H1 (cell line): ENCODE measurements at regions not wholly inside any gene's neighbourhood (a gene's known extent, or its start where the extent isn't known, plus 50 kb on each side); places are given as distances from the start of the nearest gene placed in this dataset.

Experiments
- CTCF ChIA-PET: fragments of 300-600 bp; sonication (Branson Sonifier 250); formaldehyde crosslinking; loops from one replicate; lab custom pipeline; 2021; ENCODE audit not compliant: partially characterized antibody; lab: Charles Lee
- POLR2A ChIA-PET: fragments of 300-600 bp; sonication (Branson Sonifier 250); formaldehyde crosslinking; loops from one replicate; lab custom pipeline; 2021; ENCODE audit warnings: inconsistent platforms; ENCODE audit not compliant: partially characterized antibody; lab: Charles Lee
- DNase-seq, 2 experiments: peaks; one replicate each; pipeline versions ENCODE4 v3.0.0 to v3.0.0-alpha.2; 2010 to 2022; ENCODE audit warnings: low spot score in 2 of 2, low read depth in 1 of 2, mixed read lengths in 1 of 2
- FAIRE-seq: peaks from 2 replicates; lab custom pipeline; 2011; peaks lifted over from hg19 to GRCh38; lab: Jason Lieb, UNC
- H2AFZ ChIP-seq: 2 replicates; pipeline ENCODE4 v1.8.1; 2012; ENCODE audit warnings: low read length, inconsistent platforms
- H2AK5ac ChIP-seq: 2 replicates; pipeline ENCODE4 v1.6.1; 2013; ENCODE audit warnings: low read depth, low read length
- H2BK120ac ChIP-seq: replicated peaks from 2 replicates; pipeline ENCODE3; 2013; ENCODE audit warnings: low read depth, low read length, inconsistent platforms
- H2BK12ac ChIP-seq: 2 replicates; pipeline ENCODE4 v1.6.1; 2013; ENCODE audit warnings: low read depth, low read length
- H2BK15ac ChIP-seq: 2 replicates; pipeline ENCODE4 v1.6.1; 2013; ENCODE audit warnings: low read length
- H2BK20ac ChIP-seq: 2 replicates; pipeline ENCODE4 v1.6.1; 2013; ENCODE audit warnings: low read length
- H2BK5ac ChIP-seq: 2 replicates; pipeline ENCODE4 v1.6.1; 2013; ENCODE audit warnings: low read depth, low read length
- H3K14ac ChIP-seq: 2 replicates; pipeline ENCODE4 v1.6.1; 2013; ENCODE audit warnings: inconsistent platforms; ENCODE audit not compliant: insufficient read length
- H3K18ac ChIP-seq: 2 replicates; pipeline ENCODE4 v1.6.1; 2013; ENCODE audit warnings: low read length; ENCODE audit errors: extremely low read depth
- H3K23ac ChIP-seq: 2 replicates; pipeline ENCODE4 v1.6.1; 2013; ENCODE audit warnings: inconsistent platforms; ENCODE audit not compliant: insufficient read length
- H3K23me2 ChIP-seq: 2 replicates; pipeline ENCODE4 v1.6.1; 2013; ENCODE audit warnings: low read depth, low read length
- H3K27ac ChIP-seq: 2 replicates; pipeline ENCODE4 v1.6.1; 2011; ENCODE audit warnings: low read depth, low read length, inconsistent platforms
- H3K27me3 ChIP-seq, 4 experiments: replicated peaks in 1 of 4; 1 replicate in 1 of 4; 2 replicates in 3 of 4; pipeline versions ENCODE4 v1.6.1 to v1.8.1; 2011 to 2013; ENCODE audit warnings: low read length in 3 of 4, mild to moderate bottlenecking in 3 of 4, inconsistent platforms in 2 of 4, mixed read lengths in 2 of 4, moderate library complexity in 1 of 4; ENCODE audit not compliant: control insufficient read depth in 3 of 4, insufficient read depth in 3 of 4; ENCODE audit errors: extremely low read depth in 1 of 4
- H3K36me3 ChIP-seq, 4 experiments: 2 replicates each; pipeline versions ENCODE4 v1.6.1 to v1.8.1; 2011 to 2013; ENCODE audit warnings: mild to moderate bottlenecking in 4 of 4, low read length in 3 of 4, moderate library complexity in 2 of 4, control low read depth in 1 of 4, inconsistent platforms in 1 of 4; ENCODE audit not compliant: insufficient read depth in 4 of 4, control insufficient read depth in 2 of 4
- H3K4ac ChIP-seq: replicated peaks from 2 replicates; pipeline ENCODE3; 2013; ENCODE audit warnings: low read length, low read depth, mixed read lengths, inconsistent platforms; ENCODE audit not compliant: insufficient read length
- H3K4me1 ChIP-seq, 4 experiments: replicated peaks in 1 of 4; 1 replicate in 1 of 4; 2 replicates in 3 of 4; pipeline versions ENCODE4 v1.6.1 to v1.8.1; 2011 to 2013; ENCODE audit warnings: low read length in 3 of 4, inconsistent platforms in 2 of 4, mixed read lengths in 1 of 4; ENCODE audit not compliant: insufficient read depth in 4 of 4, control insufficient read depth in 3 of 4
- H3K4me2 ChIP-seq, 2 experiments: 2 replicates each; pipeline versions ENCODE4 v1.6.1 to v1.8.1; 2011 to 2013; ENCODE audit warnings: low read depth in 2 of 2, low read length in 2 of 2, control low read depth in 1 of 2, inconsistent platforms in 1 of 2, mild to moderate bottlenecking in 1 of 2; ENCODE audit not compliant: insufficient read depth in 1 of 2
- H3K4me3 ChIP-seq, 4 experiments: fragments of 200-600, 300-600 bp in 1 of 4; sonication (generic), shearing (Covaris generic), sonication (Bioruptor Twin) in 1 of 4; 2 replicates each; pipeline versions ENCODE4 v1.5.1 to v1.8.1; 2011 to 2016; ENCODE audit warnings: low read length in 4 of 4, low read depth in 3 of 4, control low read depth in 2 of 4, inconsistent platforms in 2 of 4, mild to moderate bottlenecking in 2 of 4, mixed read lengths in 1 of 4, moderate library complexity in 1 of 4; ENCODE audit not compliant: insufficient read depth in 2 of 4; ENCODE audit errors: extremely low read depth in 1 of 4
- H3K56ac ChIP-seq: replicated peaks from 2 replicates; pipeline ENCODE3; 2013; ENCODE audit warnings: low read depth, mild to moderate bottlenecking, mixed read lengths, low read length, inconsistent platforms; ENCODE audit not compliant: insufficient read length
- H3K79me1 ChIP-seq: 2 replicates; pipeline ENCODE4 v1.6.1; 2013; ENCODE audit warnings: low read depth, low read length, control low read depth
- H3K79me2 ChIP-seq, 2 experiments: 2 replicates each; pipeline versions ENCODE4 v1.6.1 to v1.8.1; 2012 to 2013; ENCODE audit warnings: low read length in 2 of 2, mild to moderate bottlenecking in 2 of 2, inconsistent platforms in 1 of 2; ENCODE audit not compliant: insufficient read depth in 2 of 2, control insufficient read depth in 1 of 2
- H3K9ac ChIP-seq, 4 experiments: replicated peaks in 1 of 4; 1 replicate in 1 of 4; 2 replicates in 3 of 4; pipeline versions ENCODE4 v1.6.1 to v1.8.1; 2011 to 2013; ENCODE audit warnings: low read depth in 3 of 4, low read length in 3 of 4, control low read depth in 2 of 4, mild to moderate bottlenecking in 2 of 4, moderate library complexity in 2 of 4, inconsistent platforms in 1 of 4; ENCODE audit errors: extremely low read depth in 1 of 4
- H3K9me3 ChIP-seq, 2 experiments: 2 replicates each; pipeline versions ENCODE4 v1.6.1 to v1.8.1; 2012 to 2013; ENCODE audit warnings: mild to moderate bottlenecking in 2 of 2, moderate library complexity in 2 of 2, control low read depth in 1 of 2, inconsistent platforms in 1 of 2, low read depth in 1 of 2, low read length in 1 of 2, mixed read lengths in 1 of 2; ENCODE audit not compliant: insufficient read depth in 2 of 2
- H4K20me1 ChIP-seq, 2 experiments: replicated peaks in 1 of 2; 2 replicates each; pipeline versions ENCODE3 to v1.8.1; 2011 to 2013; ENCODE audit warnings: inconsistent platforms in 2 of 2, low read length in 2 of 2, mild to moderate bottlenecking in 1 of 2; ENCODE audit not compliant: insufficient read depth in 2 of 2, control insufficient read depth in 1 of 2
- H4K5ac ChIP-seq: 2 replicates; pipeline ENCODE4 v1.6.1; 2013; ENCODE audit warnings: low read length, low read depth, mixed read lengths, inconsistent platforms; ENCODE audit not compliant: insufficient read length
- H4K8ac ChIP-seq: 2 replicates; pipeline ENCODE4 v1.8.0; 2013; ENCODE audit warnings: mild to moderate bottlenecking, moderate library complexity, low read length, inconsistent platforms; ENCODE audit not compliant: insufficient read depth; ENCODE audit errors: extremely low read depth
- H4K91ac ChIP-seq: replicated peaks from 2 replicates; pipeline ENCODE3; 2013; ENCODE audit warnings: low read length, mixed read lengths, inconsistent platforms; ENCODE audit not compliant: insufficient read length
- ASH2L ChIP-seq: fragments of 200-600, 300-600 bp; sonication (generic); IDR thresholded peaks from one replicate; pipeline ENCODE4 v1.7.1; 2017; ENCODE audit warnings: low read length
- EZH2 ChIP-seq: fragments of 200-600 bp; sonication (generic); IDR thresholded peaks from 2 replicates; pipeline ENCODE4 v1.7.1; 2012; ENCODE audit warnings: low read depth, mild to moderate bottlenecking, moderate library complexity, low read length, inconsistent platforms; ENCODE audit not compliant: severe bottlenecking
- GTF2F1 ChIP-seq: IDR thresholded peaks from 2 replicates; pipeline ENCODE4 v1.6.1; 2012; ENCODE audit warnings: low read depth, low read length, improper control_type of control experiment, borderline replicate concordance
- KDM5A ChIP-seq: fragments of 200-600 bp; IDR thresholded peaks from 2 replicates; pipeline ENCODE4 v1.7.1; 2012; ENCODE audit warnings: mild to moderate bottlenecking, low read length, inconsistent platforms, mixed read lengths
- SIX5 ChIP-seq: IDR thresholded peaks from 2 replicates; pipeline ENCODE4 v1.6.1; 2011; ENCODE audit warnings: mild to moderate bottlenecking, low read depth, low read length
- SP4 ChIP-seq: IDR thresholded peaks from 2 replicates; pipeline ENCODE4 v1.6.1; 2012; ENCODE audit warnings: low read length, inconsistent platforms
- TAF1 ChIP-seq: IDR thresholded peaks from 2 replicates; pipeline ENCODE4 v1.6.1; 2011; ENCODE audit warnings: mild to moderate bottlenecking, low read depth, low read length
- TEAD4 ChIP-seq: IDR thresholded peaks from 2 replicates; pipeline ENCODE4 v1.6.1; 2012; ENCODE audit warnings: low read depth, low read length, inconsistent platforms, mixed read lengths
- WGBS, 2 experiments: shearing (Covaris generic) in 1 of 2; methylation state at CpG; one replicate each; pipeline versions ENCODE4 v1.1.6 to v1.1.7; 2013 to 2015; ENCODE audit warnings: low lambda C conversion rate in 2 of 2, mixed read lengths in 2 of 2, inconsistent platforms in 1 of 2, low coverage in 1 of 2, missing lambda C conversion rate in 1 of 2; ENCODE audit not compliant: insufficient replicate concordance in 2 of 2, insufficient coverage in 1 of 2, insufficient read length in 1 of 2; ENCODE audit errors: extremely low coverage in 1 of 2, missing lambda C conversion rate in 1 of 2; 5-methylcytosine and 5-hydroxymethylcytosine counted together

DNA sequence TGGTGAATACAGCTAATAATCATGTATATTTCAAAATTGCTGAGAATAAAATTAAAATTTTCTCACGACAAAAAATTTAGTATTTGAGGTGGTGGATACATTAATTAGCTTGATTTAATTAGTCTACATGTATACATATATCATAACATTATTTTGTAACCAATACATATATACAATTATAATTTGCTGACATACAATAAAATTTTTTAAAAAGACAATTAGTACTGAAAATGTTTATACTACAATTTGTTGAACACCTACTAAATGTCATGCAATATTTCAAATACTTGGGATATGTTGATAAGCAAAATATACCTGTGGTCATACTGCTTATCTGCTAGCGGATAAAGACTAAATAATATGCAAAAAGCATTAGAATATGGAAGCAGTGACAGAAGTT, 586.5 kb downstream of the SLITRK6 start:
- Histone ChIP-seq H4K8ac (no peak overlapping the region), H3K9ac (no peak overlapping the region), H3K23ac (no peak overlapping the region), H3K18ac (no peak overlapping the region), H2BK120ac (no peak overlapping the region), H3K23me2 (no peaks in the 10 kb centered on the region), H4K5ac (no peak overlapping the region), H3K4me2 (no peak overlapping the region), H3K36me3 (no peaks in the 10 kb centered on the region), H4K91ac (no peak overlapping the region), H2AK5ac (no peak overlapping the region), H3K4me3 (no peak overlapping the region), H2BK15ac (no peak overlapping the region), H3K4me1 (no peaks in the 10 kb centered on the region), H3K56ac (no peak overlapping the region), H2BK20ac (no peak overlapping the region), H3K27ac (no peak overlapping the region), H4K20me1 (no peaks in the 10 kb centered on the region), H3K79me2 (no peaks in the 10 kb centered on the region), H2BK5ac (no peak overlapping the region), H3K79me1 (no peaks in the 10 kb centered on the region), H2BK12ac (no peak overlapping the region), H3K27me3 (no peaks in the 10 kb centered on the region), H3K4ac (no peak overlapping the region), H3K9me3 (peaks cover 0 to 5% of the 10 kb centered on the region in 2 experiments; a peak in 1 of 4 replicates), H2AFZ (no peak overlapping the region), H3K14ac (no peak overlapping the region)
- FAIRE-seq (no peak), DNase-seq (no peak)
- TF ChIP-seq KDM5A (no peak), TEAD4 (no peak), TAF1 (no peak), SIX5 (no peak), EZH2 (no peak), GTF2F1 (no peak), SP4 (no peak), ASH2L (no peak)
- WGBS, 2 experiments = 91% methylated on average over 2 of the region's 2 CpGs; no CpG with 5 or more reads in 1 of the 2 experiments
- CTCF ChIA-PET = interaction anchor here (1.1 kb wide), 1 partner anchor 10 kb away, joined by 3 read pairs; no protein-coding TSS in a partner anchor
- POLR2A ChIA-PET = no interaction called here
